ENCODE measurements at regions not wholly inside any gene's neighbourhood (a gene's known extent, or its start where the extent isn't known, plus 50 kb on each side); places are given as distances from the start of the nearest gene placed in this dataset.

GRCh38 chr12:77214136-77214535, 148.8 kb upstream of the E2F7 start:
- TF ChIP-seq CTCF (conservative IDR thresholded peaks at IDR 0.05): no peak
- no peaks in the 10 kb centered on the region for H3K27me3 Mint-ChIP-seq (ENCODE audit: insufficient read depth)
- H3K9ac ChIP-seq (ENCODE audit: extremely low read depth, low read length, poor library complexity, severe bottlenecking): no peak overlapping the region

GRCh38 chr12:77213319-77213718, 147.9 kb upstream of the E2F7 start:
- no peak for TF ChIP-seq CTCF (conservative IDR thresholded peaks at IDR 0.05)
- no peak for DNase-seq
- Histone ChIP-seq H3K27ac (ENCODE audit: low read depth, low read length) (no peak overlapping the region), H3K4me1 (ENCODE audit: control insufficient read depth, insufficient read depth, low read length) (peaks cover 2% of the 10 kb centered on the region), H3K27me3 (ENCODE audit: control insufficient read depth, insufficient read depth, low read length, poor library complexity, severe bottlenecking) (no peaks in the 10 kb centered on the region), H3K9ac (ENCODE audit: extremely low read depth, low read length, poor library complexity, severe bottlenecking) (no peak overlapping the region), H3K9me3 (ENCODE audit: control insufficient read depth, low read length) (peaks cover 12% of the 10 kb centered on the region), H3K4me3 (ENCODE audit: low read length) (no peak overlapping the region), H3K36me3 (ENCODE audit: control insufficient read depth, insufficient read depth, low read length) (no peaks in the 10 kb centered on the region)
- Mint-ChIP-seq H3K27ac (no peak overlapping the region), H3K27me3 (ENCODE audit: insufficient read depth) (no peaks in the 10 kb centered on the region), H3K4me3 (no peak overlapping the region), H3K9me3 (peaks cover 31% of the 10 kb centered on the region), H3K4me1 (peaks cover 15% of the 10 kb centered on the region), H3K36me3 (ENCODE audit: low read depth) (peaks cover 5% of the 10 kb centered on the region)
- 85 to 96% methylated on average over 4 to 5 of the region's 5 CpGs for WGBS, 2 experiments (ENCODE audit: insufficient coverage in 1 of 2, insufficient read length in 1 of 2)

More at GRCh38 chr12:77214136-77214535, 148.8 kb upstream of the E2F7 start:
- Mint-ChIP-seq H3K4me1 (peaks cover 15% of the 10 kb centered on the region), H3K36me3 (ENCODE audit: low read depth) (peaks cover 5% of the 10 kb centered on the region), H3K4me3 (no peak overlapping the region), H3K9me3 (peaks cover 31% of the 10 kb centered on the region), H3K27ac (no peak overlapping the region)
- Histone ChIP-seq H3K27ac (ENCODE audit: low read depth, low read length) (no peak overlapping the region), H3K4me3 (ENCODE audit: low read length) (no peak overlapping the region), H3K9me3 (ENCODE audit: control insufficient read depth, low read length) (peaks cover 12% of the 10 kb centered on the region), H3K4me1 (ENCODE audit: control insufficient read depth, insufficient read depth, low read length) (peaks cover 2% of the 10 kb centered on the region), H3K36me3 (ENCODE audit: control insufficient read depth, insufficient read depth, low read length) (no peaks in the 10 kb centered on the region), H3K27me3 (ENCODE audit: control insufficient read depth, insufficient read depth, low read length, poor library complexity, severe bottlenecking) (no peaks in the 10 kb centered on the region)
- 42% methylated on average over 1 of the region's 1 CpG; no CpG with 5 or more reads in 1 of the 2 experiments for WGBS, 2 experiments (ENCODE audit: insufficient coverage in 1 of 2, insufficient read length in 1 of 2)
- no peak for DNase-seq

GRCh38 chr12:77210724-77211123, 145.4 kb upstream of the E2F7 start:
- DNase-seq: no peak
- TF ChIP-seq CTCF (conservative IDR thresholded peaks at IDR 0.05): no peak
- 100% methylated on average over 1 of the region's 1 CpG for WGBS, 2 experiments (ENCODE audit: insufficient coverage in 1 of 2, insufficient read length in 1 of 2)
- H3K4me1 Mint-ChIP-seq: peaks cover 9% of the 10 kb centered on the region
- Histone ChIP-seq H3K9ac (ENCODE audit: extremely low read depth, low read length, poor library complexity, severe bottlenecking) (no peak overlapping the region), H3K27ac (ENCODE audit: low read depth, low read length) (no peak overlapping the region), H3K9me3 (ENCODE audit: control insufficient read depth, low read length) (peaks cover 12% of the 10 kb centered on the region), H3K27me3 (ENCODE audit: control insufficient read depth, insufficient read depth, low read length, poor library complexity, severe bottlenecking) (no peaks in the 10 kb centered on the region), H3K4me1 (ENCODE audit: control insufficient read depth, insufficient read depth, low read length) (no peaks in the 10 kb centered on the region), H3K36me3 (ENCODE audit: control insufficient read depth, insufficient read depth, low read length) (no peaks in the 10 kb centered on the region), H3K4me3 (ENCODE audit: low read length) (no peak overlapping the region)
- peaks cover 14% of the 10 kb centered on the region for H3K9me3 Mint-ChIP-seq
- no peaks in the 10 kb centered on the region for H3K27me3 Mint-ChIP-seq (ENCODE audit: insufficient read depth)
- H3K4me3 Mint-ChIP-seq: no peak overlapping the region
- H3K36me3 Mint-ChIP-seq (ENCODE audit: low read depth): no peaks in the 10 kb centered on the region
- H3K27ac Mint-ChIP-seq: no peak overlapping the region
